HG02642 (cell line): ENCODE measurements at regions not wholly inside any gene's neighbourhood (a gene's known extent, or its start where the extent isn't known, plus 50 kb on each side); places are given as distances from the start of the nearest gene placed in this dataset.
A peak's percentile ranks its signal among the peaks of the same experiment; 100 is the strongest.
"Not testable (repeated sequence)": the region's sequence is repeated elsewhere in the genome, so short reads cannot be mapped to it uniquely, and the experiment has no call there.

Experiments used
- ATAC-seq: cut with Tn5 transposase; IDR thresholded peaks from one replicate; pipeline ENCODE4 v1.9.1; 2021; ENCODE audit warnings: mild to moderate bottlenecking; ENCODE audit not compliant: unreplicated experiment, poor library complexity

DNA sequence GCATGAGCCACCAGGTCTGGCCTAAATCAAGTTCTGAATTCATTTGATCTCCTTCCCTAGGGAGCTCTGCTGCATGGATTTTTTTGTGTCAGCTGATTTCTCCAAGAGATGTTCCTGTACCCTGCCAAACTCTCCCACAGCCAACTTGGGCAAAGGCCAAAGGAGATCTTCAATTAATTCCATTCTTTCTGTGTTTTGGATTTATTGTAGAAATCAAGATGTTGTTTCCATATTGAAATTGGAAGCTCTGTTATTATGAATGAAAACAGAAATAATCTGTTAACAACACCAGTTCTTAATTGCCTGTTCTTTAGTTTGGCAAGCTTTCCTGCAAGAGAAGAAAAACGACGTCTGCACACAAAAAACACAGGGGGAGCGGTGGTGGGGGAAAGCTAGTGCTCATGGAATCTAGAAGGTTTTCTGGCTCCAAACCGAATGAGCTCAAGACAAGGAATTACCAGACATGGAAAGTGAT lies 86.5 kb upstream of the ABCC4 start:
- ATAC-seq: no peak

DNA sequence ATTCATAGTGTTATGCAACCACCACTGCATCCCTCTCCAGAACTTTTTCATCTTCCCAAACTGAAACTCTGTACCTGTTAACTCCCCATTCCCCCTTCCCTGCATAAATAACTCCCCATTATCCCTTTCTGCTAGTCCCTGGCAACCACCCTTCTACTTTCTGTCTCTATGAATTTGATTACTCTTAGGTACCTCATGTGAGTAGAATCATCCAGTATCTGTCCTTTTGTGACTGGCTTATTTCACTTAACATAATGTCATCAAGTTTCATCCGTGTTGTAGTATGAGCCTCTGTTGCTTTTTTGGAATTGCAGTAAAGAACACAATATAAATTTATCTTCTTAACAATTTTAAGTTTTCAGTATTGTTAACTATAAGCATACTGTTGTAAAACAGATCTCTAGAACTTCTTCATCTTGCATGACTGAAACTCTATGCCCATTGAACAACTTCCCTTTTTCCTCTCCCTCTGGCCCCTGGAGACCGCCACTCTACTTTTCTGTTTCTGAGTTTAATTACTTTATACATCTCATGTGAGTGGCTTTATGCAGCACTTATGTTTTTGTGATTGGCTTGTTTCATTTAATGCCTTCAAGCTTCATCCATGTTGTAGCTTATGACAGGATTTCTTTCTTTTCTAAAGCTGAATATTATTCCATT lies 87.3 kb upstream of the ABCC4 start:
- ATAC-seq: no peak

GRCh38 chr13:95391362-95391761 lies 90.1 kb upstream of the ABCC4 start:
- ATAC-seq: no peak

- ATAC-seq: no peak
Observed at GRCh38 chr13:95391785-95392184, 90.5 kb upstream of the ABCC4 start.

- ATAC-seq: no peak
Observed at GRCh38 chr13:95392597-95392996, 91.3 kb upstream of the ABCC4 start.

DNA sequence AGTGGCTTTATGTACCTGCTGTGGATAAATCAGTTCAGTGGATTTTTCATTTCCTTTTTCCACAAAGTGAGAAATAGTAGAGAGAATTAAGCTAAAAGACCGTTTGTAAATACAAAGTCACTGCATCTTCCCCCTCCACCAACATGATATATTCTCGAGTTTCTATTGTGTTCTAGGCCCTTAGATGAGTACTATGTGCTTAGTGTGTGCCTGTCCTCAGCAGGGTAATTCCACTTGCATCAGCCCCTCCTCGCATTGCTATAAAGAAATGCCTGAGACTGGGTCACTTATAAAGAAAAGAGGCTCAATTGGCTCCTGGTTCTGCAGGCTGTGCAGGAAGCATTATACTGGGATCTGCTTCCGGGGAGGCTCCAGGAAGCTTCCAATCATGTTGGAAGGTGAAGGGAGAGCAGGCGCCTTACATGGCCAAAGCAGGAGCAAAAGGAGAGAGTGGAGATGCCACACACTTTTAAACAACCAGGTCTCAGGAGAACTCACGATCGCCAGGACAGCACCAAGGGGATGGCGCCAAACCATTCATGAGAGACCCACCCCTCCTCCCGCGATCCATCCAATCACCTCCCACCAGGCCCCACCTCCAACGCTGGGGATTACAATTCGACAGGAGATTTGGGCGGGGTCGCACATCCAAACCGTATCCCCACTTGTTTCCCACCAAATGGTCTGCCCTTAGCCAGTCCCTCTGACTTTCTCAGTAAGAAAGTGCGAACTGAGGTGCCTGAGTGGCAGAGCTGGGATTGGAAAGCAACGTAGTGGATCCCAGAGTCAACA lies 102.3 kb upstream of the ABCC4 start:
- ATAC-seq: peak; percentile 28

DNA sequence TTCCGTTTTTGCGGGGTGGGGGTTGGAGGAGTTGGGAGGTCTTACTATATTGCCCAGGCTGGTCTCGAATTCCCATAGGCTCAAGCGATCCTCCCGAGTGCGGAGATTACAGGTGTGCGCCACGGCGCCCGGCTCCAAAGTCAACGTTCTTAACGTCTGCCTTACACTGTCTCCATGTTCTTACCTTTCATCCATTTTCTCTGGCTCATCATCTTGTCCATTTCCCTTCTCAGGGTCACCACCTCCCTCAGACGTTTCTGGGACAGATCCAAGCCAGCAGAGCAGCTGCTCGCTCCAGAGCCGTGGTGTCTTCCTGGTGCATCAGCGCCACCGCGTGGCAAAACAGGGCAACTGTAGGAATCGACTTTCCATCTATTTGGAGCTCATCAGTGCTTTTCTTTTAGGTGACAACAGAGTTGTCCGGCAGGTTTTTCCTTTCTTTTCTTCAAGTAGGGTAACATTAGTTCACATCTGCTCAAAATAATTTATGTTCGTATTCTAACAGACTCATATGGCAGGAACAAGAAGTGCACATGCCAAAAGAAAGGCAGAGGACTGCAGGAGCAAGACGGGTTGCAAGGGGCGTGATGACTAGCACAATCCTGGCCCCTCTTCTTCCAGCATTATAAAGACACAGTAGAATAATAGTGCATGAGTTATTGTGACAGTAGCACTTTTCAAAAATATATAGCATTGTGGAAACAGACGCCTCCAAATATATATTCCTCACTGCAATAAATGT lies 103.1 kb upstream of the ABCC4 start:
- peak; percentile 94 for ATAC-seq

- ATAC-seq: no peak
Observed at GRCh38 chr13:95406176-95406575, 104.9 kb upstream of the ABCC4 start.

GRCh38 chr13:95411428-95412040 lies 110.3 kb upstream of the ABCC4 start:
- ATAC-seq: no peak

- ATAC-seq: no peak
Observed at GRCh38 chr13:95418946-95419345, 117.7 kb upstream of the ABCC4 start.

DNA sequence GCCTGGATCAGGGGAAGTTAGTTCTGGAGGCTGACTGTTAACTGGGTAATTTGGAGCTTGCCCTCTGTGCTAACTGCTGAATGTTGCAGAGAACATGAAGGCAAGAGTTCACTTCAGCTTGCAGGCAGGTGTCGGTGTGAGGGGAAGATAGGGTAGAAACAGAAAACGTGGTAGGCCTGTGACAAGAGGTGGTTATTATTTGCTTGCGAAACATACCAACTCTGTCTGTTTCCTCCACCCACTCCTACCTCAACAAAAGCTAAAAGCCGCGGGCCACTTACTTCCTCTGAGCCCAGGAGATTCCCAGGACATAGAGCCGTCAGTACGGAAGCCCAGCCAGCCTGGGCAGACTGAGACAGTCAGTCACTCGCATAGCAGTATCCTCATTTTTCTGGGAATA lies 119.2 kb upstream of the ABCC4 start:
- no peak for ATAC-seq

DNA sequence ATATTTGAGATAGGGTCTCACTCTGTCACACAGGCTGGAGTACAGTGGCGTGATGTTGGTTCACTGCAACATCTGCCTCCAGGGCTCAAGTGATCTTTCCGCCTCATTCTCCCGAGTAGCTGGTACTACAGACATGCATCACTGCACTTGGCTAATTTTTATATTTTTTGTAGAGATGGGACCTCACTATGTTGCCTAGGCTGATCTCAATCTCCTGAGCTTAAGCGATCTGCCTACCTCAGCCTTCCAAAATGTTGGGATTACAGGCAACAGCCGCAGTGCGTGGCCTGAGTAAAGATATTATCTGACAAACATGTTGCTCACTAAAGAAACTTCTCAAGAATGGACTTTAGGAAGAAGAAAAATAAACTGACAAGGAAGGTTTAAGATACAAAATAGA lies 125.4 kb upstream of the ABCC4 start:
- ATAC-seq: no peak

GRCh38 chr13:95430525-95430924 lies 122.0 kb upstream of the CLDN10 start:
- not testable (repeated sequence) for ATAC-seq

DNA sequence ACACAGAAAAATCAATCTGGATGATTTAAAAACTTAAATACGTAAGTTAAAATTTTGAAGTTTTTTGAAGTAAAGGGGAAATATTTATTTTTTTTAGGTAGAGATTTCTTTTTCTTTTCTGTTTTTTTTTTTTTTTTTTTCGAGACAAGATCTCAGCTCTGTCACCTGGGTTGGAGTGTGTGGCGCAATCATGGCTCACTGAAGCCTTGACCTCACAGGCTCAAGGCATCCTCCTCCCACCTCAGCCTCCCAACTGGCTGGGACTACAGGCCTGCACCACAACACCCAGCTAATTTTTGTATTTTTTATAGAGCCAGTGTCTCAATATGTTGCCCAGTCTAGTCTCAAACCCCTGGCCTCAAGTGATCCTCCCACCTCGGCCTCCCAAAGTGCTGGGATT lies 120.4 kb upstream of the CLDN10 start:
- ATAC-seq: no peak

DNA sequence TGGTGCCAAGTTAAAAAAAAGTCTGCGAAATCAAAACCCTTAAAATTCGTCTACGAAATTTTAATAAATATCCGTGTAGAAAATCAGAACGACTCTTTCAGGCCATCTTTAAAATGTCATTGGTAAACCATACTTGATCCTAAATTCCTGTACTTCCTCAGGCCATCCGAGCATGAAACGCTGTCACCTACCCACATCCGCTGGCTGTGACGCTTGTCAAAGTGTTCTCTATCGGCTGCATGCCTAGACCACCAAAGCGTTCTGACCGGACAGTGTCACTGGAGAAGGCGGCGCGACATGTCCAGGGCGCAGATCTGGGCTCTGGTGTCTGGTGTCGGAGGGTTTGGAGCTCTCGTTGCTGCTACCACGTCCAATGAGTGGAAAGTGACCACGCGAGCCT lies 119.0 kb upstream of the CLDN10 start:
- no peak for ATAC-seq

DNA sequence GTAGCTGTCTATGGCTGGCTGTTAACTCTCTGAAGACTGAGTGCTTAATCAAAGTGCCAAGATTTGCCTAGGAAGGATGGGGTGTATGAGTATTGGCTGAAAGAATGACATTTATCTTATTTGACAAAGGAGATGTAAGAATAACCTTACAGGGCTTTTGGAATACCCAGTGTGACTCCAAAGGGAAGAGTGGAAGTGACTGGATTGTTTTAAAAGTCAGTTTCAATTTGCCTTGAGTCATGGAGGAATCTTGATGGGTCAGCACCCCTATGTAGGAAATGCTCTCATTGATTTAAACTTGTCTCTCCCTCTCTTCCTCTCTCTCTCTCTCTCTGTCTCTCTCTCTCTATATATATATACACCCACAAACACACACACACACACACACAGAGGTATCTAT lies 118.4 kb upstream of the CLDN10 start:
- no peak for ATAC-seq

GRCh38 chr13:95437561-95437960 lies 115.0 kb upstream of the CLDN10 start:
- no peak for ATAC-seq

DNA sequence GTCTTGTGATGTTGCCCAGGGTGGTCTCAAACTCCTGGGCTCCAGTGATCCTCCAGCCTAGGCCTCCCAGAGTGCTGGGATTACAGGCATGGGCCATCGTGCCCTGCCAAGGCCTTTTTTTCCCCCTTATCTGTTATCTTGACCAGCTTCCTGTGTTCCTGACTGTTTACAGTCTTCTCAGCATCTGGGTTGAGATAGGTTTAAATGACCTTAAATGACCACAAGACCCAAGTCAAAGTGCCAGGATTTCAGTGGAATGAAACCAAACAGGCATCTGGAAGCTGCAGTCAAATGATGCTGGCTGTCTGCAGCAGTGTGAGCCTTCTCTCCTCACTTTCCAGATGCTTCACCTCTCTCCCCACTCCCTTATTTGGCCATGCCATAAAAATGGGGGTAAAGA lies 114.2 kb upstream of the CLDN10 start:
- no peak for ATAC-seq

GRCh38 chr13:95440441-95441088 lies 112.0 kb upstream of the CLDN10 start:
- ATAC-seq: no peak

DNA sequence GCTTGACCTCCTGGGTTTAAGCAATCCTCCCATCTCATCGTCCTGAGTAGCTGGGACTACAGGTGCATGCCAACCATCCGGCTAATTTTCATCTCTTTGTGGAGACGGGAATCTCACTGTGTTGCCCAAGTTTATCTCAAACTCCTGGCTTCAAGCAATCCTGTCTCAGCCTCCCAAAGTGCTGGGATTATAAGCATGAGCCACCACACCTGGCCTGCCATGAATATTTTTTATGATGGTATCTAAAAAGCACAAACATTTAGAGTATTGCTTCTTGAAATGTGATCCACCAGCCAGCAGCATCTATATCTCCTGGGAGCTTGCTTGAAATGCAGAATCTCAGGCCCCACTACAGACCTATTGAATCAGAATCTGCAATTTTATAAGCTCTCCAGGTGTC lies 111.2 kb upstream of the CLDN10 start:
- no peak for ATAC-seq
